Right cardiac atrium (tissue), 5 donors: ENCODE measurements at regions not wholly inside any gene's neighbourhood (a gene's known extent, or its start where the extent isn't known, plus 50 kb on each side); places are given as distances from the start of the nearest gene placed in this dataset.
"Not testable (repeated sequence)": the region's sequence is repeated elsewhere in the genome, so short reads cannot be mapped to it uniquely, and the experiment has no call there.

Source experiments
- ATAC-seq, 2 donors: fragments of 200-7000 bp; cut with Tn5 transposase; one replicate each; pipeline versions ENCODE4 v1.8.0 to v1.9.1; 2020; ENCODE audit warnings: moderate library complexity in 2 of 2, mild to moderate bottlenecking in 1 of 2
- DNase-seq, 3 donors: peaks; one replicate each; pipeline ENCODE4 v3.0.0-alpha.2; 2020
- H3K27ac ChIP-seq: one replicate; pipeline ENCODE4 v1.5.1; 2013; ENCODE audit warnings: mild to moderate bottlenecking, low read length, control low read depth, moderate library complexity
- H3K27me3 ChIP-seq: one replicate; pipeline ENCODE4 v1.6.1; 2013; ENCODE audit not compliant: control insufficient read depth, insufficient read depth
- H3K4me1 ChIP-seq: one replicate; pipeline ENCODE4 v1.6.1; 2013; ENCODE audit warnings: low read length; ENCODE audit not compliant: control insufficient read depth, insufficient read depth
- H3K4me3 ChIP-seq: one replicate; pipeline ENCODE4 v1.5.1; 2013; ENCODE audit warnings: low read length, control low read depth
- H3K9me3 ChIP-seq: one replicate; pipeline ENCODE4 v1.6.1; 2013; ENCODE audit warnings: low read length; ENCODE audit not compliant: control insufficient read depth
- WGBS: extraction: QIAGEN DNeasy Blood & Tissue Kit; methylation state at CpG from one replicate; pipeline ENCODE4 v1.1.7; 2013; 5-methylcytosine and 5-hydroxymethylcytosine counted together
- intact Hi-C, 4 donors: fragments of 100-400 bp; cut with DNase I; formaldehyde crosslinking; loops; one replicate each; pipeline versions ENCODE4 v1.11.0 to v1.14.0; 2022 to 2023
- donor health status: healthy with polysubstance abuse.
- donor health status: DM: no; HTN: yes; CAD: no.
- donor health status: DM: no; HTN: no; CAD: no.
- donor health status: DM: no; HTN: yes; CAD: no; lungs with severe emphysema.
- donor health status: DM: yes; HTN: yes; CAD: no.

- H3K27me3 ChIP-seq: no peaks in the 10 kb centered on the region
- DNase-seq: no peak
- no peak overlapping the region for H3K27ac ChIP-seq
- no peaks in the 10 kb centered on the region for H3K9me3 ChIP-seq
- 58% methylated on average over 4 of the region's 4 CpGs for WGBS
- no peak for ATAC-seq
- intact Hi-C loops: no loop called here
- H3K4me1 ChIP-seq: no peaks in the 10 kb centered on the region
- no peak overlapping the region for H3K4me3 ChIP-seq
Measured at GRCh38 chr1:232340446-232340845, 289.5 kb downstream of the SIPA1L2 start.

- intact Hi-C loops: no loop called here
- Histone ChIP-seq H3K4me1 (no peaks in the 10 kb centered on the region), H3K9me3 (no peaks in the 10 kb centered on the region), H3K4me3 (no peak overlapping the region), H3K27ac (no peak overlapping the region), H3K27me3 (no peaks in the 10 kb centered on the region)
- no peak for DNase-seq
- 62% methylated on average over 2 of the region's 2 CpGs for WGBS
- no peak for ATAC-seq
Measured at GRCh38 chr1:232339073-232339472, 290.9 kb downstream of the SIPA1L2 start.

- Histone ChIP-seq H3K9me3 (no peaks in the 10 kb centered on the region), H3K4me3 (no peak overlapping the region), H3K27ac (no peak overlapping the region), H3K27me3 (no peaks in the 10 kb centered on the region), H3K4me1 (no peaks in the 10 kb centered on the region)
- intact Hi-C loops: no loop called here
- 69% methylated on average over 4 of the region's 4 CpGs for WGBS
- no peak for ATAC-seq
- no peak for DNase-seq
Measured at GRCh38 chr1:232335741-232336293, 294.1 kb downstream of the SIPA1L2 start.

GRCh38 chr1:232335261-232335660, 294.7 kb downstream of the SIPA1L2 start:
- Histone ChIP-seq H3K9me3 (no peaks in the 10 kb centered on the region), H3K27me3 (no peaks in the 10 kb centered on the region), H3K4me1 (no peaks in the 10 kb centered on the region), H3K4me3 (no peak overlapping the region), H3K27ac (no peak overlapping the region)
- ATAC-seq: no peak
- 92% methylated on average over 7 of the region's 7 CpGs for WGBS
- intact Hi-C loops: no loop called here
- no peak for DNase-seq

GRCh38 chr1:232334811-232335210, 295.1 kb downstream of the SIPA1L2 start:
- Histone ChIP-seq H3K27me3 (no peaks in the 10 kb centered on the region), H3K4me3 (no peak overlapping the region), H3K27ac (no peak overlapping the region), H3K4me1 (no peaks in the 10 kb centered on the region), H3K9me3 (no peaks in the 10 kb centered on the region)
- intact Hi-C loops: no loop called here
- ATAC-seq: no peak
- WGBS: 93% methylated on average over 10 of the region's 10 CpGs
- no peak for DNase-seq

GRCh38 chr1:232334246-232334645, 295.7 kb downstream of the SIPA1L2 start:
- H3K27me3 ChIP-seq: no peaks in the 10 kb centered on the region

GRCh38 chr1:232333419-232333767, 296.5 kb downstream of the SIPA1L2 start:
- Histone ChIP-seq H3K4me3 (no peak overlapping the region), H3K27ac (no peak overlapping the region), H3K27me3 (no peaks in the 10 kb centered on the region), H3K4me1 (peaks cover 3% of the 10 kb centered on the region), H3K9me3 (no peaks in the 10 kb centered on the region)
- 74% methylated on average over 5 of the region's 5 CpGs for WGBS
- ATAC-seq (peak in 1 of 2 donors; percentile 44), DNase-seq (no peak)
- intact Hi-C loops: no loop called here

More at GRCh38 chr1:232334246-232334645, 295.7 kb downstream of the SIPA1L2 start:
- H3K4me3 ChIP-seq: no peak overlapping the region
- 72% methylated on average over 3 of the region's 3 CpGs for WGBS
- intact Hi-C loops: no loop called here
- ATAC-seq (no peak), DNase-seq (no peak)
- no peak overlapping the region for H3K27ac ChIP-seq
- H3K9me3 ChIP-seq: no peaks in the 10 kb centered on the region
- H3K4me1 ChIP-seq: no peaks in the 10 kb centered on the region

GRCh38 chr1:232332710-232333418, 297.1 kb downstream of the SIPA1L2 start:
- WGBS: 84% methylated on average over 8 of the region's 9 CpGs
- H3K9me3 ChIP-seq, intact Hi-C loops, DNase-seq, H3K27me3 ChIP-seq, H3K4me3 ChIP-seq, ATAC-seq, H3K4me1 ChIP-seq, H3K27ac ChIP-seq: not testable (repeated sequence)

GRCh38 chr1:232329103-232329813, 300.7 kb downstream of the SIPA1L2 start:
- DNase-seq (no peak), ATAC-seq (peak; percentile 29 to 50)
- H3K9me3 ChIP-seq: no peaks in the 10 kb centered on the region
- peak overlapping the region; percentile 82 for H3K27ac ChIP-seq
- H3K27me3 ChIP-seq: no peaks in the 10 kb centered on the region
- H3K4me1 ChIP-seq: peaks cover 3% of the 10 kb centered on the region
- H3K4me3 ChIP-seq: no peak overlapping the region
- intact Hi-C loops: loop anchor here in 1 of 4 donors (10.0 kb wide), 1 partner anchor 296 kb away; no protein-coding TSS in a partner anchor
- 75% methylated on average over 10 of the region's 10 CpGs for WGBS

- Histone ChIP-seq H3K9me3 (no peaks in the 10 kb centered on the region), H3K4me1 (peaks cover 3% of the 10 kb centered on the region), H3K4me3 (no peak overlapping the region), H3K27me3 (no peaks in the 10 kb centered on the region), H3K27ac (peak overlapping the region; percentile 82)
- 40% methylated on average over 4 of the region's 4 CpGs for WGBS
- DNase-seq (no peak), ATAC-seq (peak in 1 of 2 donors; percentile 41)
- intact Hi-C loops: loop anchor here in 1 of 4 donors (10.0 kb wide), 1 partner anchor 296 kb away; no protein-coding TSS in a partner anchor
Measured at GRCh38 chr1:232328486-232329102, 301.3 kb downstream of the SIPA1L2 start.

GRCh38 chr1:232327899-232328298, 302.0 kb downstream of the SIPA1L2 start:
- H3K4me1 ChIP-seq: peaks cover 3% of the 10 kb centered on the region
- H3K4me3 ChIP-seq: no peak overlapping the region
- WGBS: 87% methylated on average over 5 of the region's 5 CpGs
- intact Hi-C loops: loop anchor here in 1 of 4 donors (10.0 kb wide), 1 partner anchor 297 kb away; no protein-coding TSS in a partner anchor
- ATAC-seq: no peak
- H3K27me3 ChIP-seq: no peaks in the 10 kb centered on the region
- H3K27ac ChIP-seq: no peak overlapping the region
- no peaks in the 10 kb centered on the region for H3K9me3 ChIP-seq
- no peak for DNase-seq
